NCI-H1417 treated with DMSO at 0.1 percent for 48 hours (cell line): ENCODE measurements at regions not wholly inside any gene's neighbourhood (a gene's known extent, or its start where the extent isn't known, plus 50 kb on each side); places are given as distances from the start of the nearest gene placed in this dataset.

Experiments
- DNase-seq: peaks from one replicate; lab custom pipeline; 2025; lab: John Stamatoyannopoulos, UW

DNA sequence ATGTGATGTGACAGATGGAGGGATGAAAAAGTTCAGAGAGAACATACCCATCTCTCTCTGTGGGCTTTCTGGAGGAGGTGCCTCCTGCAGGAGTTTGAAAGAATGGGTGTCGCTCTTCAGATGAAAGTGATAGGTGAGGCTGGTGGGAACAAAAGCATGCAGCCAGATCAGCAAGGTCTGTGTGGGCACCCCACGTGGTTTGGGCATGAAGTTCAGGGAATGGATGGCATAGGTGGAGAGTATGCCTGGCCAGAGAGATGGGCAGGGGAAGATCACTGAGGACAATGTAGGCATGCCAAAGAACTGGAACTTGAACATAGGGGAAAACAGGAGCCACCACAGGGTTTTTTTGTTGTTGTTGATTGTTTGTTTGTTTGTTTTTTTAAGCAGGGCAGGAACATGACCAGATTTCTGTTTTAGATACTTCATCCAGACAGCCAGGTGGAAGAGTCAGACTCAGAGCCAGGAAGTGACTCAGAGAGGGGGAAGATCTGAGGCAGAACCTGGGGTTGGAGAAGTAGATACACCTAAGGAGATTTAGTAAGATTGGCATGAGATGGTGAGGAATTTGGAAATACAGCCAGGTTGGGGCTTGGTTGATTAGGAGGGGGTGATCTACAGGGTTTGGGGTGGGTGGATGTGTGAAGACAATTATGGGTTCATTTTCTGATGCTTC is 64.8 kb upstream of the CLSTN2 start:
- DNase-seq = no peak

DNA sequence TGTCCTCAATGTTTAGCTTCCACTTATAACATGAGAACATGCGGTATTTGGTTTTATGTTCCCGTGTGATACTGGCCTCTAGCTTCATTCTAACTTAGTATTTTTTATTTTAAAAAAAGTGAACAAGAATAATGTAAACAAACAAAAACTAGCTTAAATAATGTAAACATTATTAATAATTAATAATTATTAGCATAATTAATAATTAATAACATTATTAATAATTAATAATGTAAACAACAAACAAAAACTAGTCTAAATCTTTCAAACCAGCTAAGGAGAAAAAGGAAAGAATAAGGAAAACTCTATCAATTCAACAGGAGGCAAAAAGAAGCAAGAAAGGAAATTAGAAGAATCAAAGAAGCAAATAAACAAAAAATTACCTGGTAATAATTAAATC is 66.2 kb upstream of the CLSTN2 start:
- DNase-seq = no peak

DNA sequence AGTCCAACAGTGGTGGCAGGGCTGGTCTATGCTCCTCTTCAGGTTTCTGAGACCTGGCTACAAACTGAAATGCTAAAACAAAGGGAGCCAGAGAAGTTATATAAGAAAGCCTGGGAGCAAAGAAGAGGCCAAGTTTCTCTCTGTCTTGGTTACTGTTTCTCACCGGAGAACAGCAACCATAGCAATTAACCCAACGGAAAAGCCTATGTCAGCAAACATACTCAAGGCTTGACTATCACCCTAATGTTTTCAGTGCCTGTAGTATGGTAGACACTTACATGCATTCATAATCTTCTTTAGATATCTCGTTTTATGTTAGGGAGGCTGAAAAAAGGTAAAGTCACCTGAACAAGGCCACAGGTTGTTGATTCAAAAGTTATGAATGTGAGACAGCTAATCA is 86.3 kb upstream of the CLSTN2 start:
- DNase-seq = no peak

DNA sequence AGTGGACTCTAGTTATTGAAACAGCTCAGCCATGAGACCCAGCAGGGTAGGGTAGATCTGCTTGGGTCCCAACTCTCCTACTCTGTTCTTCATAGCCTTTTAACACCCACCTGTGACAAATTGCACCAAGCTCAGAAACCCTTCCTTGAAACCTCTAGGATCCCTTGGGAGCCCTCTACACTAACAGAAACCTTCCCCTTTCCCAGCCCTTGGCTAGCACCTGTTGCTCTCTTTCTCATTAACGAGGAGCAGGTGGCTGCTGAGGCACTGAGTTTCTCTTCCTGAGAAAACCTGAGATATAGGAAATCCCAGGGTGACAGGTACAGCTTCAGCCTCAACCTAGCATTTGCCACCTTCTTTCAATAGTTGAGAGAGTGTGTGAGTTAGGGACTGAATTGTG is 88.3 kb upstream of the CLSTN2 start:
- DNase-seq = no peak

DNA sequence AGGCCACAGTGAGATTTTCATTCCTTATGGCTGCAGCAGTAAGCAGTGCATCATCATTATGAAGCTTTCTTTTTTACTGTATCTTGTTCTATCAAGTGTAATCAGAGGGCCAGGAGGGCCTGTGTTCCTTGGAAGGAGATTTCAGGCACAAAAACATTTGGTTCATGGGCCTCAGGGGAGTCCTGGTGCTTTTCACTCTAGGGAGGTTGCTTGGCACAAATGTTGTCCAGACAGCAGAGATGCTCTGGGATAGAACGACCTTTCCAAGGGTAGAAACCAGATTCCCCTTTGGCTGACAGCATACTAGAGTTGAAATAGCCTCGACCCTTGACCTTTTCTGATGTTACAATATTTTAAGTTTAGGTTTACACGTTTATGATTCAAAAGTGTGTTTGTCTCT is 95.3 kb upstream of the CLSTN2 start:
- no peak for DNase-seq

DNA sequence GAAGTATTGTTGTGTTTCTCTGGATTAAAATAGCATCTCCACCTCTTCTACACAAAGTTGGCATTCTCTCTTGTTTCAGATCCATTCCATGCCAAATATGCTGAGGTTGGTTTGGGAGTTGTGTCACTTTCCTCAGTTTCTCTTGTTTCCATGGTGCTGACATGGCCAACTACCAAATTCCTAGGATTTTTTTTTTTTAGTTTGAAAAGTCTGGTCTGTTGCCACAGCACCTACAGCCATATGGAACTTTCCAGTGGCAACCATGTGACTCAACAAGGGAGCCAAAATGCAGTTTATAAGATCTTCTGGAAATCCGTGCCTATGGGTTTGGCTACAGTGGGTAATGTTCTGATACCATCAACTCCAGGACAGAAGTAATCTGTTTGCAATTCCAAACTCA is 96.0 kb upstream of the CLSTN2 start:
- no peak for DNase-seq

DNA sequence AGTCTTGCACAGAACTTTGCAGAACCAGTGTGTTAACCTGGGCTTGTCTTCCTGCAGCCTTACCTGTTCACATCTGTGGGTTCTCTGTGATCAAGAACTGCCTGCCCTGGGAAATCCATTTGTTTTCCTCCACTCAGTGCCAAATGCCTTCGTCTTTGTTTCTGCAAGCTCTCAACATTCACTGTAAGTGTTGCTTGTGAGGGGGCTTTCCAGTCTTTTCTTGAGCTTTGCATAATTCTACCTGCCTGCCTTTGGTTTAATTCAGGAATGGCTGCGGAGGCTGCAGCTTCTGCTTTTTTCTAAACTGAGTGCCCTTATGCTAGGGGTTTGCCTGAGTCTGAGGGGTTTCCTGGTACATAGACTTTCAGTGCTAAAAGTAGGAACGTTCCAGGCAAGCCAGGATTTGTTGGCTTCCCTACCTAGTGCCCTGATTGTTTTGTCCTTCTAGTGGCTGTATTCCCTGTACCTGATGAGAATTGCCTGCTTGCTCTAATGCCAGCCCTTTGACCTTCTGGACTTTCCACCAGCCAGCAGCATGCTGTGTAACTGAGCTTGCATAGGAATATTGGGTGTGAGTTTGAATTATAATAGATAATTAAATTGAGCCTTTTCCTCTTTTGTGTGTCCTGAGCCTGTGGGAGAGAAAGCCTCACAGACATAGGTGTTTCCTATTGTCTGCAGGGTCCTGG is 96.6 kb upstream of the CLSTN2 start:
- no peak for DNase-seq

DNA sequence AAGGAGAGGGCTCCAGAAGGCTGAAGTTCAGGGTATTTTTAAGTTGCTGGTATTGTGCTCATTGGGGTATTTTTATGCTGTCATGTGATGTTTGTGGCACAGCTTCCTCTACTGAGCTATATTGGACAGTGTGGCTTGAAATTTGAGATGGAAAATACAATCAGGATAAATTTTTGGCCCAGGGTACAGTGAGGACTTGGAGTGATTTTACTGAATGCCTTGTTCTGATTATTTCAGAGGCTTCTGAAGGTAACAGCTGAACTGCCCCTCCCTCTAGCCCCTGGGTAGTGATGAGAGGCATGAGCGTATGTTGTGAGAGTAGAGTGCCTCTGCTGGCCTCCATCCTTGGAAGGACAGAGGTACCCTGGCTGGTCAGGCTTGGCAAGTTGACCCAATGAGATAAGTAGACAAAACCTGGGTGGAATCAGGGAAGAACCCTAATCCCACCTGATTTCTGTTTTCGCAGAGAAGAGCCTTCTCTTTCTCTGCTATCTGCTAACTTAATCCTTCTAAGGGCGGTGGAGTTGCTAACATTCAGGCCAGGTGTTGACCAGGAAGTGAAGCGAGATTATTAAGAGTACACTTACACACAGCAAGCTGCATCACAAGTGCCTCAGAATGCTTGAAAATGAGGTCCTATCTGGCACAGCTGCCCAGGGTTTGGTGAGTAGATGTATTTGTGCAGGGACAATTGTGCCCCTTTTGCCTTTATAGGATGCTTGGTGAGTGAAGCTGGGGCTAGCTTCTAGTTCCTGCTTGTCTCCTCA is 98.1 kb upstream of the CLSTN2 start:
- no peak for DNase-seq

DNA sequence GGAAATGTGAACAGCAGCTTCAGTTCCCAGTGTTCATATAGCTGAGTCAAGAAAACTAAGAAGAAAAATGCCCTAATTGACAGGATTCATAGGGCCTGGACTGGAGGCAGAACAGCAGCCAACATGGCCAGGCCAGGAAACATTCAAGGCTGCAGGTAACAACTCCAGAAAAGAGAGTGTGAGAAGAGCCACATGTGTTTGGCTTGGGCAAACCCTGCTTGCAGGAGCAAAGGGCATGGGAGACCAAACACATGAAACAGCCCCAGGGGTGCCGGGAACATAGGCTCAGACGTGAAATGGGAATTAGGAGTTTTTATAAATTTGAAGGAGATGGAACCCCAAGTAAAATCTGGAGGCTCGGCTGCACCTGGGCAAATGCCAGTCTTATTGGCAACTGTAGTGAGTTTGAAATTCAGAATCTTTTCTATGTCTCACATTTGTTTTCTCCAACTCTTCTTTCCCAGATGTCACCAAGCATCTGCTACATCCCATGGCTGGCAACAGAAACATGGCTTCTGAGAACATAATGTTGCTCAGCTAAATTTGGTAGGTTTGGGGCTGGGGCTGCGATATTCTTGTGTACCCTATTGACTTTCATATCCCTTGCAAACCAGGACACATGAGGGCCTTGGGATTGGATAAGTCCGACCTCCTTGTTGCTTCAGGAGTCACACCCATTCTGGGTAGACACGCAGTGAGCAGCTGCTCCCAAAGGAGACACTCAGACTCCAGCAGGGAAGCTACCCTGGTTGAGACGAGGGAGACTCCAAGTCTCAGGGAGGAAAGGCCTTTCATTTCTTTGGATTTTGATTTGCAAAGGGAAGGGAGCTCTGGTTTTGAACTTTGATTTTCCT is 98.9 kb upstream of the CLSTN2 start:
- no peak for DNase-seq

DNA sequence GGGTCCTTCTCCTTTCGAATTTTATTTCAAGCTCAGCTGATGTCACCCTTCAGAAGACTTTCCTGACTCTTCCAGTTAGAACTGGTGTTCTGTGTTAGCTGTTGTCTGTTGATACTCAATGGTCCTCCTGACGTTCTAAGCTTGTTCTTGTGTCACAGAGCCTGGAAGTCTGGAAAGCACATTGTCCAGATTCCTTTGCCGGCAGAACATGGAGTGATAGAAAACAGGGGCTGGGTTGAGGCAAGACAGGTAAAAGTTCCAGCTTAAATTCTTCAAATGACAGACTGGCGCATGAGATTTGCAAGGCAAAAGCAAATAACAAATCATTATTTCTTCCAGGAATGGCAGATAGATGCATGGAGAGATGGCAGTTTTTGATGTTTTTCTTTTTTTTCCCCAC is 102.0 kb upstream of the CLSTN2 start:
- no peak for DNase-seq

DNA sequence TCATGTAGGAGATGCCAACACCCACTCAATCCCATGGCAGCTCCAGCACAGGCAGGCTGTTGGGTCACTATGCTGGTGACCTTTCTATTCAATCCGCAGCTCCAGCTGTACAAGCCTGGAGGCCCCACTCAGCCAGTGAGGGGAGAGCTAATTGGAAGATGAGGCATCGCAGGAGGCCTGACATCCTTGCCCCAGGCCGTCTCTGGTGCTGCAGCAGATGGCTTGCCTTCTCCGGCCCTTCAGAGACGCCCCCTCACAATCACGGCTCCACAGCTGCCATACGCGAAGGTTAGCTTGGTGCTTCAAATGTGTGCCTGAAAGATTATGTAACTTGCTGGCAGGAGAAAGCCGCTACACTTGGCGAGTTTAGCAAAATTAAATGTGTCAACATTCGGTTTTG is 104.2 kb upstream of the CLSTN2 start:
- no peak for DNase-seq

DNA sequence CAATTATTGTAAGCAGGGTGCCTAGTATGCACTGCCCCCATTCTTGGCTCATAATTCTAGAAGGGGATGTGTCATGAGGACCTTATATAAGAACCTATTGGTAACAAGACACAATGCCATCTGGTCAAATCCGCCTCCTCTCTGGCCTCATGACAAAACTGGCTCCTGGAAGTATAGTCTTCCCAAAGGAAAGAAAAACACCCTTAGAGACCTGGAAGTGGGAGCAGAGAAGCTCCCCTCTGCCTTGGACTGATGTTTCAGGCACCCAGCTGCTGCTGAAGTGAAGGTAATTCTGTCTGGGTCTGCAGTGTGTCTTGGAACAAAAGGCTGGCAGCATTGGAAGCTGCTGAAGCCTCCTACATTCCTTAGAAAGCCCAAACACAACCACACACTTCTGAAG is 107.2 kb upstream of the CLSTN2 start:
- DNase-seq = no peak

DNA sequence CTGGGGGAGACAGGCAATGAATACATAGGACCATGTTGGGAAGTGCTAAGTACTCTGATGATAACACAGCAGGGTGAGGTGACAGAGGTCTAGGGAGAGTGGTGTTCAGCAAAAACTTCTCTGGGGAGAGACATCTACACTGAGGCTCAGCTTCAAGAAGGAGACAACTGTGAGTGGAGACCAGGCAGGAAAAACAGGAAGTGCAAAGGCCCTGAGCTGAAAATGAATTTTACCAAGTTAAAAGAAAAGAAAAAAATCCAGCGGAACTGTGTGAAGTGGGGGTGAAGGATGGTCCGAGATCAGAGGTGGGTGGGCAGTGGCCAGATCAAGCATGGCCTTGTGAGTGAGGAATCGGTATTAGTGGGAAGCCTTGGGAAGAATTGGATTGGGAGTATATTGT is 110.1 kb upstream of the CLSTN2 start:
- DNase-seq = no peak

DNA sequence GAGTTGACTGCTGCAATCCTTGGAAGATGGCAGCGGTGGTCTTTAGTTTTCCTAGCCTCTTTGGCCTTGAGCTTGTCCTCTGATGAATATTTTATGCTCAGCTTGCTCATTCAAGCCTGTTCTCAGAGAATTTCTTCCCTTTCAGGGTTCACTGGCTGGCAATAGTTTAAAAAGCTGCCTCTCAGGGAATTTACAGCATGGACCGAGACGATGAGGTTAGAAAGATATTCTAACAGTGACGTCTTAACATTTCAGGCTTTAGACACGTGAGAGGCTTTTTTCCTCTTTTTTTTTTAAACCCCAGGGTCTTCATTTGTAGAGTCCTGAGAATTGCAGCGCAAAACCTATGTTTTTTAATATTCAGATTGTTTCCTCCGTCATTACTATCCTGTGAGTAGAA is 120.3 kb upstream of the CLSTN2 start:
- no peak for DNase-seq

DNA sequence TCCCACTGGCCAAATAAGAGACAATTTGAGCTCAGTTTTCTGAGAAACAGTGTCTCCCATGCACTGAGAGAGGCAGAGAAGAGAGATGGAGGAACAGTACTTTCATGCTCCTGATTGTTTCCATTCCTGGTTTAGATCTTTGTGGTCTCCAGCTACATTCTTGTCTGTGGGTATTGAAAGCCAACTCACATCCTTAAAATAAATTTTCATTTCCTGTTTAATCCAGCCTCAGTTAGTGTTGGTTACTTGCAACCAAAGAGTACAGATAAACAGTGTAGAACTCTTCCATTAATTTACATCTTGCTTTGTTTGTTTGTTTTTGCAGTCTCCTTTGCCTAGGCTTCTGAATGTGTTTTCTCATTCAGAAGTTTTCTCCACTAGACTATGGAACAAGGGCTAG is 123.7 kb upstream of the CLSTN2 start:
- no peak for DNase-seq

DNA sequence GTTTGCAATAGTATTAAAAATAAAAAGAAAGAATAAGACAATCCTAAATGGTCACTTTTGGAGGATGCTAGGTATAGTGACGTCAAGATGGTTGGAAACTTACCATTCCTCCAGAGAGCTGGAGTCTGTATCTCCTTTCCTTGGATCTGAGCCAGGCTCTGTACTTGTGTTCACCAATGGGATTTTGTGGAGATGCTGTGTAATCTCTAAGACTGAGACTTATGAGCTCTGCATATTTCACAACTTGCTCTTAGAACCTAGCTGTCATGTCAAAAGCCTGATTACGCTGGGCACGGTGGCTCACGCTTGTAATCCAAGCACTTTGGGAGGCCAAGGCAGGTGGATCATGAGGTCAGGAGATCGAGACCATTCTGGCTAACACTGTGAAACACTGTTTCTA is 126.8 kb upstream of the CLSTN2 start:
- no peak for DNase-seq

DNA sequence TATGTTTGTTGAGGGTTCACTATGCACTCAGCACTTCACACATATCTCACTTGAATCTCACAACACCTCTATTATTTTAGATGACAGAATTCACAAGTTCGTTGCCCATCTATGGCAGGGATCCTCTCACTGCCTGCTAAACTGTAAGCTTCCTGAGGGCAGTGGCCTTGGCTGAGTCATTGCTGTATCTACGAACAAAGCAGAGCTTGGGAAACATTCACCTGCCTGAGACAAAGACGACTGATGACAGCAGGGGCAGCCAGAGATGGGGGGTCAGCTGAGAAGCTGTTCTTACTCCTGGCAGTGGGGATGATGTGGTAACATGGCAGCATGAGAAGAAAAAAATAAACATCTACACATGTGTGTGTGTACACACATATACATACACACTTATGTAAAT is 125.5 kb upstream of the NMNAT3 start:
- DNase-seq = no peak

DNA sequence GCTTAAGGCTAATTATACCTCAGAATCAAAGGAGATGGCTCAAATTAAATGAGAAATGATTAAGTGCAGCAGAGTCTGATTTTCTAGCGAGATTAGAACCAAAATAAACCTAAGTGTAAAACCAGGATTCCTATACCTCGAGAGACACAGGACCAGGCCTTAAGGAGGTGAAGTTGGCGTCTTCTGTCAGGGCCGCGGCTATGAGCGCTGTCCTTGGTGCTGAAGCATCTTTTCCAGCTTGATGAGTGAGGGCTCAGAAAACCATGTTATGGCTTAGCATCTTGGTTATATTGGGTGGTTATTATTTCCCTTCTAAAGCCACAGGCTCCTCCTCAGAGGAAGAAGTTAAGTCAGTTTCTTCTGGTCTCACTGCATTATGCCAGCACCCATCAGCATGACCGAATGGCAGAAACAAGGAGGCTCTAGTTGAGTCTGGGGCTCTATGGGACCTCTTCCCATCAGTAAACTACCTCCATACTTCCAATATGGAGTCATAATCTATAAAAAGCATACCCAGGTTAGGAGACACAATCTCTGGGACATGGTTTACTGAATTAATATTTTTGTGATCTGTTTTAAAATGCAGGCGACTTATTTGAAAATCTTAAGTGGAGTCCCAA is 120.1 kb upstream of the NMNAT3 start:
- DNase-seq = no peak

DNA sequence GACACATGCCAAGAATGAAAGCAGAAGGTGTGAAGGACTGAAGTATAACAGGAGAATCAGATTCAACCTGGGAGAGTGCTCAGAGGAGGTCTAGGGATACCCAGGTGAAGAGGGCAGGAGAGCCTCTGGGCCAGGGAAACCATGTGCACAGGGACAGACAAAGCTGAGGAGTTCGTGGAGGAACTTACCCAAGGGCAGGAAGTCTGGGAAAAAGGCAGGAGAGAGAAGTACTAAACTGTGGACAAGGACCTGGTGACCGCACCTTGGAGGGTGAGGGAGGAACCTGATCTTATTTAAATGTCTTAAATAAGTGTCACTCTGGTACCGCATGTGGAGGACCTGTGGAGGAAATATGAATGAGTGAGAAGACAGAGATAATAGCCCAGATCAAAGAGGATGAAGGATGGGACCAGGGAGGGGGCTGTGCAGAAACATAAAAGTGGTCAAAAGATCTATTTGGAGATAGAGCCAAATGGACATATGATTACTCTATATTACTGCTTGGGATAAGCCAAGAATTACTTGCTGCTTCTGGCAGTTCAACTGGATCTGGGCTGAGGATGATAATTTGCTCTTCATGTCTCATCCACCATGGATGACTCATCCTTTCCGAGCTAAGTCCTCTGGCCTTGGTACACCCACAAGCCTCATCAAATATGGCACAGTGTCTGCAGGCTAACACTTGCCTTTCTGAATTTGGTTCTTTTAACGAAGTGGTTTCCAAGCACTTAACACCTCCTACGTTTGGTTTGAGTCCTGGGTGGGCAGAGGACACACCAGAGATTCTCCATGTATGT is 116.9 kb upstream of the NMNAT3 start:
- DNase-seq = no peak

DNA sequence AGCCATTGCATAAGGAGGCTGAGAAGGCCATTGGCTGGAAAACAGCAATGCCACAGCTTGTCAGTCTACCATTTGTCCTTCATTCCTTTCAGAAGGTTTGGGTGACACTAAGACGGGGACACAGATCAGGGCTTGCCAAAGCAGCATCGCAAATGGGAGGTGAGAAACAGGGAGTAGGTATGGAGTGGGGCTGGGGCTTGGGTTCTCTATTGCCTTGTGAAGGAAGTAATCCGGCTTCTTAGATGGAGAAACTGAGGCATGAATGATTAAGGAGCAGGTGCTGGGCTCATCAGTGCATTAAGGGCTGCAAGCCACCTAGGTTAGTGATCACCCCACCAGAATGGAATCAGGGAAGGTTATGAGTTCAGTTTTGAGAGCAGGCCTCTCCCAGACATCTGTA is 115.6 kb upstream of the NMNAT3 start:
- DNase-seq = no peak

DNA sequence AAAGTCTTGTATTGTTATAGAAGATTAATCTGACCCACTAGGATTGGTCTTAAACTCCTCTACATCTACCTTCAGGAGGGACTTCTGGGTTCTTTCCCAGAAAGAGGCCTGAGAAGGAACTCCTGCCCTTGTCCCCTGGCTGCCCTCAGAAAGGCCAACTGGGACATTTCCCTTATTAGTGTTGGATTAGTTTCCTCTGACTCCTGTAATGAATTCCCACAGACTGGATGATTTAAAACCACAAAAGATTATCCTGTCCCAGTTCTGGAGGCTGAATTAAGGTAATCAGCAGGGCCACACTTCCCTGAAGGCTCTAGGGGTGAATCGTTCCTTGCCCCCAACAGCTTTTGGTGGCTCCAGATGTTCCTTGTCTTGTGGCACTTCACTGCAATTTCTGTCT is 102.8 kb upstream of the NMNAT3 start:
- no peak for DNase-seq
